HFFc6 (cell line): ENCODE measurements at regions not wholly inside any gene's neighbourhood (a gene's known extent, or its start where the extent isn't known, plus 50 kb on each side); places are given as distances from the start of the nearest gene placed in this dataset.

ENCODE experiments used
- DNase-seq: peaks from one replicate; pipeline ENCODE4 v3.0.0-alpha.2; 2018
- H3K27ac Mint-ChIP-seq: 2 replicates; pipeline ENCODE4 v1.8.0; 2020; ENCODE audit warnings: mild to moderate bottlenecking, mixed read lengths
- H3K27me3 Mint-ChIP-seq: 2 replicates; pipeline ENCODE4 v1.8.0; 2021; ENCODE audit warnings: mild to moderate bottlenecking, moderate library complexity, mixed read lengths; ENCODE audit not compliant: insufficient read depth
- H3K36me3 Mint-ChIP-seq: 2 replicates; pipeline ENCODE4 v1.8.0; 2021; ENCODE audit warnings: low read depth, mixed read lengths
- H3K4me1 Mint-ChIP-seq: 2 replicates; pipeline ENCODE4 v1.8.0; 2020; ENCODE audit warnings: low read depth, mixed read lengths
- H3K4me3 Mint-ChIP-seq: 2 replicates; pipeline ENCODE4 v1.8.0; 2020; ENCODE audit warnings: mild to moderate bottlenecking, moderate library complexity, mixed read lengths
- H3K9me3 Mint-ChIP-seq: 2 replicates; pipeline ENCODE4 v1.8.0; 2020; ENCODE audit warnings: mild to moderate bottlenecking, mixed read lengths
- CTCF ChIP-seq: fragments of 200-600 bp; sonication (generic); IDR thresholded peaks from 2 replicates; pipeline ENCODE4 v1.5.0; 2021; ENCODE audit warnings: antibody characterized with exemption, mild to moderate bottlenecking

- TF ChIP-seq CTCF, result no peak
- Mint-ChIP-seq H3K36me3 (no peaks in the 10 kb centered on the region), H3K4me1 (no peaks in the 10 kb centered on the region), H3K4me3 (no peak overlapping the region), H3K27ac (no peak overlapping the region), H3K27me3 (no peaks in the 10 kb centered on the region), H3K9me3 (no peaks in the 10 kb centered on the region)
- DNase-seq, result no peak
Measured at GRCh38 chrX:63404332-63404731, 53.2 kb upstream of the SPIN4 start.

GRCh38 chrX:63402106-63402505 is 51.0 kb upstream of the SPIN4 start:
- Mint-ChIP-seq H3K27me3 (no peaks in the 10 kb centered on the region), H3K27ac (no peak overlapping the region), H3K4me3 (no peak overlapping the region), H3K4me1 (no peaks in the 10 kb centered on the region), H3K36me3 (no peaks in the 10 kb centered on the region), H3K9me3 (no peaks in the 10 kb centered on the region)
- no peak for DNase-seq
- no peak for TF ChIP-seq CTCF
